NB4 (cell line): ENCODE measurements at regions not wholly inside any gene's neighbourhood (a gene's known extent, or its start where the extent isn't known, plus 50 kb on each side); places are given as distances from the start of the nearest gene placed in this dataset.

Experiments used
- MYC ChIP-seq: IDR thresholded peaks from 2 replicates; pipeline ENCODE4 v1.6.1; 2011; ENCODE audit warnings: low read depth, low read length
- POLR2A ChIP-seq: IDR thresholded peaks from 2 replicates; pipeline ENCODE4 v1.6.1; 2011; ENCODE audit warnings: mild to moderate bottlenecking; ENCODE audit not compliant: insufficient read length; ENCODE audit errors: extremely low read depth
- TF ChIP-seq, protein P1 (sequence below): IDR thresholded peaks from 2 replicates; pipeline ENCODE4 v1.6.1; 2011; ENCODE audit warnings: low read depth, low read length
- TF ChIP-seq, protein P2 (sequence below): IDR thresholded peaks from one replicate; pipeline ENCODE4 v1.5.1; 2012; ENCODE audit warnings: low read depth, low read length

DNA sequence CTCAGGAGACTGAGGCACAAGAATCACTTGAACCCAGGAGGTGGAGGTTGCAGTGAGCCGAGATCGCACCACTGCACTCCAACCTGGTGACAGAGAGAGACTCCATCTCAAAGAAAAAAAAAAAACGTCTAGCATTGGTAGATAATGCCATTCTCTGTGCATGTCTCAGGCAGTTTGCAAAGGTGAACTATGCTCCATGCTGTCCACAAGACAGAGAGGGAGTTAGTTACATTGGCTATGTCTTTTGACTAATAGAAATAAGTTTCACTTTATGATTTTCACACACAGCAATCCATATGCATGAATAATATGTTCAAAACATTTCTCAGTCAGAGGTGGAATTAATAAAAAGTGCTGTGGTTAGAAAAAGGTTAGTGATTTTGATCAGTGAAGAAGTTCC, 591.4 kb downstream of the ETS1 start:
- no peak for TF ChIP-seq POLR2A
- TF ChIP-seq, protein P1, sequence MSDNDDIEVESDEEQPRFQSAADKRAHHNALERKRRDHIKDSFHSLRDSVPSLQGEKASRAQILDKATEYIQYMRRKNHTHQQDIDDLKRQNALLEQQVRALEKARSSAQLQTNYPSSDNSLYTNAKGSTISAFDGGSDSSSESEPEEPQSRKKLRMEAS, result no peak
- TF ChIP-seq, protein P2, sequence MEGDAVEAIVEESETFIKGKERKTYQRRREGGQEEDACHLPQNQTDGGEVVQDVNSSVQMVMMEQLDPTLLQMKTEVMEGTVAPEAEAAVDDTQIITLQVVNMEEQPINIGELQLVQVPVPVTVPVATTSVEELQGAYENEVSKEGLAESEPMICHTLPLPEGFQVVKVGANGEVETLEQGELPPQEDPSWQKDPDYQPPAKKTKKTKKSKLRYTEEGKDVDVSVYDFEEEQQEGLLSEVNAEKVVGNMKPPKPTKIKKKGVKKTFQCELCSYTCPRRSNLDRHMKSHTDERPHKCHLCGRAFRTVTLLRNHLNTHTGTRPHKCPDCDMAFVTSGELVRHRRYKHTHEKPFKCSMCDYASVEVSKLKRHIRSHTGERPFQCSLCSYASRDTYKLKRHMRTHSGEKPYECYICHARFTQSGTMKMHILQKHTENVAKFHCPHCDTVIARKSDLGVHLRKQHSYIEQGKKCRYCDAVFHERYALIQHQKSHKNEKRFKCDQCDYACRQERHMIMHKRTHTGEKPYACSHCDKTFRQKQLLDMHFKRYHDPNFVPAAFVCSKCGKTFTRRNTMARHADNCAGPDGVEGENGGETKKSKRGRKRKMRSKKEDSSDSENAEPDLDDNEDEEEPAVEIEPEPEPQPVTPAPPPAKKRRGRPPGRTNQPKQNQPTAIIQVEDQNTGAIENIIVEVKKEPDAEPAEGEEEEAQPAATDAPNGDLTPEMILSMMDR, result no peak
- TF ChIP-seq MYC, result no peak
